ENCODE measurements at regions not wholly inside any gene's neighbourhood (a gene's known extent, or its start where the extent isn't known, plus 50 kb on each side); places are given as distances from the start of the nearest gene placed in this dataset.

DNA sequence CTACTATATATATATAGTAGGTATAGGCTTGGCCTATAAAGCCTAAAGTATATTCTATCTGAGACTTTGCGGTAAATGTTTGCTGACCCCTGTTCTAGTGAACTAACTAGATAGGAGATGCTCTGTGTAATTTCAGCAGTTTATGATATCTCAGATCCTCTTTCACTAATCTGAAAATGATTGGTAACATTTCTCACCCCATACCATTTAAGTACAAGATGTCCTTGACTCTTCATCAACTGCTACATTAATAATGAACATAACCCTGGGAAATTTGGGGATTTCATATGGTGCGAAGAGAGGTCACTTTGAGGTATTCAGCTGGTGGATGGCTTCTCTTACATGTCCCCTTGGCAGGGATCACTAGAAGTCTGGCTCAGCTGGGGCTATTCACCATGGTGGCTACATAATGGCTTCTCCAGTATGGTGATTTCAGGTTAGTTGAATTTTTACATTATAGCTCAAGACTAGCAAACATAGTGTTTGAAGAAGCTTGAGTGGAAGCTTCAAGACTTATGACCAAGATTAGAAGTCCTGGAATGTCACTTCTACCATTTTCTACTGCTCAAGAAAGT lies 103.6 kb upstream of the MYCBP2 start:
- Histone ChIP-seq H3K4me1 (no peaks in the 10 kb centered on the region), H3K27me3 (no peaks in the 10 kb centered on the region), H3K36me3 (no peaks in the 10 kb centered on the region), H3K27ac (replicated peaks in 1 of 4) (no peak overlapping the region), H3K9me3 (no peaks in the 10 kb centered on the region), H3K4me3 (no peak overlapping the region)
- no peak for DNase-seq (ENCODE audit: extremely low spot score)
- WGBS, result 96% methylated on average over 2 of the region's 2 CpGs
- intact Hi-C loops (cut with DNase I), result no loop called here
- no peak for TF ChIP-seq POLR2AphosphoS5 (IDR thresholded peaks at IDR 0.05)
- TF ChIP-seq POLR2A (IDR thresholded peaks at IDR 0.05; ENCODE audit: low read depth), result no peak
- TF ChIP-seq, protein P1, sequence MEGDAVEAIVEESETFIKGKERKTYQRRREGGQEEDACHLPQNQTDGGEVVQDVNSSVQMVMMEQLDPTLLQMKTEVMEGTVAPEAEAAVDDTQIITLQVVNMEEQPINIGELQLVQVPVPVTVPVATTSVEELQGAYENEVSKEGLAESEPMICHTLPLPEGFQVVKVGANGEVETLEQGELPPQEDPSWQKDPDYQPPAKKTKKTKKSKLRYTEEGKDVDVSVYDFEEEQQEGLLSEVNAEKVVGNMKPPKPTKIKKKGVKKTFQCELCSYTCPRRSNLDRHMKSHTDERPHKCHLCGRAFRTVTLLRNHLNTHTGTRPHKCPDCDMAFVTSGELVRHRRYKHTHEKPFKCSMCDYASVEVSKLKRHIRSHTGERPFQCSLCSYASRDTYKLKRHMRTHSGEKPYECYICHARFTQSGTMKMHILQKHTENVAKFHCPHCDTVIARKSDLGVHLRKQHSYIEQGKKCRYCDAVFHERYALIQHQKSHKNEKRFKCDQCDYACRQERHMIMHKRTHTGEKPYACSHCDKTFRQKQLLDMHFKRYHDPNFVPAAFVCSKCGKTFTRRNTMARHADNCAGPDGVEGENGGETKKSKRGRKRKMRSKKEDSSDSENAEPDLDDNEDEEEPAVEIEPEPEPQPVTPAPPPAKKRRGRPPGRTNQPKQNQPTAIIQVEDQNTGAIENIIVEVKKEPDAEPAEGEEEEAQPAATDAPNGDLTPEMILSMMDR (IDR thresholded peaks at IDR 0.05), result no peak
- no peak for TF ChIP-seq EP300 (IDR thresholded peaks at IDR 0.05)

DNA sequence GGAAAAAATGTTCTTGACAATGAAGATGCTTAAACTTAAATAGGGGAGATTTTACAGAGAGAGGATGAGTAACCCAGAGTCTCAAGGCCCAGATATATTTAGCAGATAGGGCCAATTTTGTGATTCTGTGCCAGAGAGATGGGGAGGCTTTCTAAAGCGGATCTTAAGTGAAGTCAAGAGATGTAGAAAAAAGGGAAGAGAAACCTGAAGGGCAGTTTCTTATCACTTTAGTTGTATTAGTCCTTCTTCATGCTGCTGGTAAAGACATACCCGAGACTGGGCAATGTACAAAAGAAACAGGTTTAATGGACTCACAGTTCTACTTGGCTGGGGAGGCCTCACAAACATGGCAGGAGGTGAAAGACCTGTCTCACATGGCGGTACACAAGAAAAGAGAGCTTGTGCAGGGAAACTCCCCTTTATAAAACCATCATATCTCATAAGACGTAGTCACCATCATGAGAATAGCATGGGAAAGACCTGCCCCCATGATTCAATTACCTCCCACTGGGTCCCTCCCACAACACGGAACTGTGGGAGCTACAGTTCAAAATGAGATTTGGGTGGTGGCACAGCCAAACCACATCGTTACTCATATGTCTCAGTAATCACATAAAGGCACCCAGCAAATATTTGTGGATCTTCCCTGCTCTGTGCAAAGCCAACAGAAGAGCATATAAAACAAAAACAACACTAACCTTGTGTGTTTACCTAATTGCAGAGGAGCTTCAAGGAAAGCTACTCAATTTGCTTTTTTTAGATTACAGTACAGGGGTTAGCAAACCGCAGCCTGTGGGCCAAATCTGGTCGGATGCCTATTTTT lies 102.6 kb upstream of the MYCBP2 start:
- no peaks in the 10 kb centered on the region for H3K4me1 ChIP-seq
- TF ChIP-seq EP300 (IDR thresholded peaks at IDR 0.05), result no peak
- TF ChIP-seq, protein P1 (IDR thresholded peaks at IDR 0.05), result no peak
- no peak for TF ChIP-seq POLR2A (IDR thresholded peaks at IDR 0.05; ENCODE audit: low read depth)
- no peak overlapping the region for H3K4me3 ChIP-seq
- intact Hi-C loops (cut with DNase I), result no loop called here
- H3K27ac ChIP-seq (replicated peaks in 1 of 4), result no peak overlapping the region
- DNase-seq (ENCODE audit: extremely low spot score), result no peak
- H3K36me3 ChIP-seq, result no peaks in the 10 kb centered on the region
- no peaks in the 10 kb centered on the region for H3K9me3 ChIP-seq
- H3K27me3 ChIP-seq, result no peaks in the 10 kb centered on the region
- WGBS, result 94% methylated on average over 8 of the region's 8 CpGs

DNA sequence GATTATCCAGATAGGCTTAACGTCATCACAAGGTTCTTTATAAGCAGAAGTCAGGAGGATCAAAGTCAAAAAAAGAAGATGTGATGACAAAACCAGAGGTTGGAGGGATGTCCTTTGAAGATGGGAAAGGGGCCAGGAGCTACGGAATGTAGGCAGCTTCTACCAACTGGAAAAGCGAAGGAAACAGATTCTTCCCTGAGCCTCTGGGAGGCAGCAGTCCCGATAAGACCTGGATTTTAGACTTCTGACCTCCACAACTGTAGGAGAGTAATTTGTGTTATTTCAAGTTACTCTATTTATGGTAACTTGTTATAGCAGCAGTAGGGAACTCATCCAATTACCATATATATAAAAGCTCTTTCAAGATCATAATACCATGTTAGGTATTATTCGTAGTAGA lies 98.8 kb upstream of the MYCBP2 start:
- no peak for DNase-seq (ENCODE audit: extremely low spot score)
- H3K9me3 ChIP-seq, result no peaks in the 10 kb centered on the region
- WGBS, result 85% methylated on average over 5 of the region's 5 CpGs

GRCh38 chr13:77423296-77423695 lies 96.4 kb upstream of the MYCBP2 start:
- H3K4me3 ChIP-seq, result no peak overlapping the region
- no peaks in the 10 kb centered on the region for H3K36me3 ChIP-seq
- H3K27me3 ChIP-seq, result no peaks in the 10 kb centered on the region
- intact Hi-C loops (cut with DNase I), result no loop called here
- DNase-seq (ENCODE audit: extremely low spot score), result no peak
- H3K4me1 ChIP-seq, result no peaks in the 10 kb centered on the region
- no peaks in the 10 kb centered on the region for H3K9me3 ChIP-seq
- TF ChIP-seq POLR2AphosphoS5 (IDR thresholded peaks at IDR 0.05) (no peak), EP300 (IDR thresholded peaks at IDR 0.05) (no peak), POLR2A (IDR thresholded peaks at IDR 0.05; ENCODE audit: low read depth) (no peak)
- TF ChIP-seq, protein P1 (IDR thresholded peaks at IDR 0.05), result no peak
- WGBS, result 60% methylated on average over 4 of the region's 4 CpGs
- H3K27ac ChIP-seq (replicated peaks in 1 of 4), result no peak overlapping the region

More for the DNA sequence above, 98.8 kb upstream of the MYCBP2 start:
- TF ChIP-seq, protein P1 (IDR thresholded peaks at IDR 0.05), result no peak
- TF ChIP-seq POLR2AphosphoS5 (IDR thresholded peaks at IDR 0.05) (no peak), POLR2A (IDR thresholded peaks at IDR 0.05; ENCODE audit: low read depth) (no peak)
- Histone ChIP-seq H3K4me3 (no peak overlapping the region), H3K36me3 (no peaks in the 10 kb centered on the region), H3K4me1 (no peaks in the 10 kb centered on the region), H3K27me3 (no peaks in the 10 kb centered on the region), H3K27ac (replicated peaks in 1 of 4) (no peak overlapping the region)
- intact Hi-C loops (cut with DNase I), result no loop called here

Measured in esophagus muscularis mucosa (tissue), 4 donors.